ENCODE measurements at regions not wholly inside any gene's neighbourhood (a gene's known extent, or its start where the extent isn't known, plus 50 kb on each side); places are given as distances from the start of the nearest gene placed in this dataset.

DNA sequence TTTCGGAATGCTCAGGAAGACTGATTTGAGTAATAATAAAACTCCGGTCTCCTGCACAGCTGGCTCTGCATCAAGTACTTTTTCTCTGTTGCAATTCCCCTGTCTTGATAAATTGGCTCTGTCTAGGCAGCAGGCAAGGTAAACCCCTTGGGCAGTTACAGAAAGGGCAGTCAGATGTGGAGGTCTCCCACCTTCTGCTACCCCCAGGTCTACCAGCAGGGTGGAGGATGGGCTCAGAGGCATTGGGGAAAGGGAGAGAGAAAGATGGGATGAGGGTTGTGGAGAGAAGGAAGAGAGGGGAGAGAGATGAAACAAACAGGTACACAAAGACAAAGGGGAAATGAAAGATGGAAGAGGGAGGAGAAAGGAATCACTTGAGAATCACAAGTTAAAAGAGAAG lies 156.8 kb downstream of the MIS18A start:
- no peaks in the 10 kb centered on the region for H3K27me3 ChIP-seq (ENCODE audit: insufficient read depth, low read depth, severe bottlenecking)
- peaks cover 3% of the 10 kb centered on the region for H3K9me3 ChIP-seq (ENCODE audit: severe bottlenecking)
- no peak overlapping the region for H3K4me3 ChIP-seq (ENCODE audit: low read depth, low read length)
- DNase-seq, result no peak
- TF ChIP-seq, protein P1, sequence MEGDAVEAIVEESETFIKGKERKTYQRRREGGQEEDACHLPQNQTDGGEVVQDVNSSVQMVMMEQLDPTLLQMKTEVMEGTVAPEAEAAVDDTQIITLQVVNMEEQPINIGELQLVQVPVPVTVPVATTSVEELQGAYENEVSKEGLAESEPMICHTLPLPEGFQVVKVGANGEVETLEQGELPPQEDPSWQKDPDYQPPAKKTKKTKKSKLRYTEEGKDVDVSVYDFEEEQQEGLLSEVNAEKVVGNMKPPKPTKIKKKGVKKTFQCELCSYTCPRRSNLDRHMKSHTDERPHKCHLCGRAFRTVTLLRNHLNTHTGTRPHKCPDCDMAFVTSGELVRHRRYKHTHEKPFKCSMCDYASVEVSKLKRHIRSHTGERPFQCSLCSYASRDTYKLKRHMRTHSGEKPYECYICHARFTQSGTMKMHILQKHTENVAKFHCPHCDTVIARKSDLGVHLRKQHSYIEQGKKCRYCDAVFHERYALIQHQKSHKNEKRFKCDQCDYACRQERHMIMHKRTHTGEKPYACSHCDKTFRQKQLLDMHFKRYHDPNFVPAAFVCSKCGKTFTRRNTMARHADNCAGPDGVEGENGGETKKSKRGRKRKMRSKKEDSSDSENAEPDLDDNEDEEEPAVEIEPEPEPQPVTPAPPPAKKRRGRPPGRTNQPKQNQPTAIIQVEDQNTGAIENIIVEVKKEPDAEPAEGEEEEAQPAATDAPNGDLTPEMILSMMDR (IDR thresholded peaks at IDR 0.05; ENCODE audit: low read depth, low read length), result no peak
- H3K27ac ChIP-seq, result no peak overlapping the region
- no peaks in the 10 kb centered on the region for H3K36me3 ChIP-seq

GRCh38 chr21:32120230-32120629 lies 158.6 kb downstream of the MIS18A start:
- no peaks in the 10 kb centered on the region for H3K36me3 ChIP-seq
- no peak for DNase-seq
- no peak overlapping the region for H3K27ac ChIP-seq
- TF ChIP-seq, protein P1 (IDR thresholded peaks at IDR 0.05; ENCODE audit: low read depth, low read length), result no peak
- no peak overlapping the region for H3K4me3 ChIP-seq (ENCODE audit: low read depth, low read length)
- peaks cover 3% of the 10 kb centered on the region for H3K9me3 ChIP-seq (ENCODE audit: severe bottlenecking)
- H3K27me3 ChIP-seq (ENCODE audit: insufficient read depth, low read depth, severe bottlenecking), result no peaks in the 10 kb centered on the region

GRCh38 chr21:32119811-32120210 lies 159.0 kb downstream of the MIS18A start:
- no peaks in the 10 kb centered on the region for H3K27me3 ChIP-seq (ENCODE audit: insufficient read depth, low read depth, severe bottlenecking)
- H3K36me3 ChIP-seq, result no peaks in the 10 kb centered on the region
- TF ChIP-seq, protein P1 (IDR thresholded peaks at IDR 0.05; ENCODE audit: low read depth, low read length), result no peak
- peaks cover 3% of the 10 kb centered on the region for H3K9me3 ChIP-seq (ENCODE audit: severe bottlenecking)
- no peak for DNase-seq
- H3K27ac ChIP-seq, result no peak overlapping the region
- H3K4me3 ChIP-seq (ENCODE audit: low read depth, low read length), result no peak overlapping the region

GRCh38 chr21:32119389-32119788 lies 159.5 kb downstream of the MIS18A start:
- Histone ChIP-seq H3K36me3 (no peaks in the 10 kb centered on the region), H3K4me3 (ENCODE audit: low read depth, low read length) (no peak overlapping the region), H3K27ac (no peak overlapping the region), H3K9me3 (ENCODE audit: severe bottlenecking) (peaks cover 3% of the 10 kb centered on the region), H3K27me3 (ENCODE audit: insufficient read depth, low read depth, severe bottlenecking) (no peaks in the 10 kb centered on the region)
- DNase-seq, result no peak
- TF ChIP-seq, protein P1 (IDR thresholded peaks at IDR 0.05; ENCODE audit: low read depth, low read length), result no peak

DNA sequence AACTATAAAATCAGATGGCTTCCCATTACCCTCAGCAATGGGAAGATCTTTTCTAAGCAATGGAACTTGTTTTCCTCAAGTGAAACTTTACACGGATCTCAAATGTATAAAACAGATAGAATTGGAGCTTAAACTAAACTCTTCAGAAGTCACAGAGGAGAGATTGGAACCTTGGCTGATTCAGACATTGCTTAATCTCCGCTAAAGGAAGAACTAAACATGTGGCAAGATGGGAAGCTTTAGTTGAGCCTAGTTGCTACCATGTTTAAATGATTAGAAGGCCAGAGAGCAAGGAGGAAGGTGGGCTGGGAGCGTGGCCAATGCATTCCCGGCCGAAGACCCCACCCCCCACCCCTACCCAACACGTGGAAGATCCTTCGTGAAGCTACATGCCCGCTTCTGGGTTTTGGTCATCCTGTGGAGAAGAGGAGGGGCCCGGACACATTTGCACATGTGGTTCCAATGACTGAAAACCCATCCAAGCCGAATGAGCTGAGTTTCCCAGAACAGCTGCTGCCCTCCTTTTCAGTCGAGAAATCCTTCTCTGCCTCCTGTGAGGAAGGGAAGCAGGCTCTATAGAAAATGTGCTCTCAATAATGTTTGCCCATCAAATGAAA lies 164.3 kb downstream of the MIS18A start:
- Histone ChIP-seq H3K9me3 (ENCODE audit: severe bottlenecking) (no peaks in the 10 kb centered on the region), H3K27ac (no peak overlapping the region), H3K27me3 (ENCODE audit: insufficient read depth, low read depth, severe bottlenecking) (no peaks in the 10 kb centered on the region), H3K36me3 (no peaks in the 10 kb centered on the region), H3K4me3 (ENCODE audit: low read depth, low read length) (no peak overlapping the region)
- DNase-seq, result no peak
- TF ChIP-seq, protein P1 (IDR thresholded peaks at IDR 0.05; ENCODE audit: low read depth, low read length), result no peak

DNA sequence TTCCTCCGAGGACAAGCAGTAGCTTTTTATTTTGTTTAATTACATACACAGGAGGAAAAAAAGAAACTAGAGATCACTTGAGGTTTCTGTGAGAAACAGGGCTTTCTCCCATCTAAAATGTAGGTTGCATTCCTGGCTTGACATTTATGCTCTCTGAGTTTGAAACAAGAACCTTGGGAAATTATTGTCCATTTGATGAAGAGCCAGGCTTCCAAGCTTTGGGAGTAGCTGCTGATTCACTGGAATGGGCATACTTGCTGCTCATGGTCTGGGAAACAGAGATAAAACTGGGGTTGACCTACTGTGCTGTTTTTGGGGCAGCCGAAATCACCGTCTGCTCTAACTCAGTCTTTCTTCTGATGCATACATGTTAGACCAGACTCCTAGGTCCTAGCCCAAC lies 165.4 kb downstream of the MIS18A start:
- H3K4me3 ChIP-seq (ENCODE audit: low read depth, low read length), result no peak overlapping the region
- no peaks in the 10 kb centered on the region for H3K36me3 ChIP-seq
- TF ChIP-seq, protein P1 (IDR thresholded peaks at IDR 0.05; ENCODE audit: low read depth, low read length), result no peak
- no peaks in the 10 kb centered on the region for H3K9me3 ChIP-seq (ENCODE audit: severe bottlenecking)
- no peak overlapping the region for H3K27ac ChIP-seq
- no peak for DNase-seq
- H3K27me3 ChIP-seq (ENCODE audit: insufficient read depth, low read depth, severe bottlenecking), result no peaks in the 10 kb centered on the region
